Tibial nerve (tissue), 4 donors: ENCODE measurements at regions not wholly inside any gene's neighbourhood (a gene's known extent, or its start where the extent isn't known, plus 50 kb on each side); places are given as distances from the start of the nearest gene placed in this dataset.

Experiments used
- CTCF ChIP-seq, 5 experiments: fragments of 200-600 bp in 3 of 5; fragments of 450-650 bp in 2 of 5; sonication (generic) in 3 of 5; IDR thresholded peaks; one replicate each; pipeline ENCODE4 v1.5.1; 2016 to 2019; ENCODE audit warnings: antibody characterized with exemption in 5 of 5, mild to moderate bottlenecking in 3 of 5, moderate library complexity in 2 of 5
- EP300 ChIP-seq, 2 donors: sonication (generic); formaldehyde crosslinking; IDR thresholded peaks; one replicate each; pipeline ENCODE4 v1.6.1; 2017; ENCODE audit warnings: antibody characterized with exemption in 2 of 2, mild to moderate bottlenecking in 1 of 2
- POLR2A ChIP-seq, 2 donors: fragments of 450-650 bp; IDR thresholded peaks; one replicate each; pipeline ENCODE4 v1.6.1; 2017; ENCODE audit warnings: antibody characterized with exemption in 2 of 2, mild to moderate bottlenecking in 2 of 2, moderate library complexity in 2 of 2

- no peak for TF ChIP-seq CTCF (IDR thresholded peaks at IDR 0.05)
- TF ChIP-seq POLR2A (IDR thresholded peaks at IDR 0.05): no peak
- no peak for TF ChIP-seq EP300 (IDR thresholded peaks at IDR 0.05)
These were observed 389.0 kb upstream of the C2CD4B start for GRCh38 chr15:62553911-62554563.
